HepG2 (cell line): ENCODE measurements at regions not wholly inside any gene's neighbourhood (a gene's known extent, or its start where the extent isn't known, plus 50 kb on each side); places are given as distances from the start of the nearest gene placed in this dataset.

ENCODE experiments used
- ATAC-seq: fragments of 200-7000 bp; cut with Tn5 transposase; 3 replicates; pipeline ENCODE4 v1.9.1; 2020; ENCODE audit warnings: mild to moderate bottlenecking, moderate library complexity
- BruUV-seq: library from RNA; stranded (reverse); fragments of 400-500 nt; replicated peaks from 2 replicates; lab custom pipeline; 2021; lab: Mats Ljungman, UMichigan
- CTCF ChIA-PET: fragments of 300-600 bp; formaldehyde crosslinking; extraction: SDS; loops from one replicate; lab custom pipeline; 2021; ENCODE audit warnings: low total read pairs, inconsistent platforms, low intra/inter-chr PET ratio; lab: Yijun Ruan, JAX
- POLR2A ChIA-PET: fragments of 350-600 bp; sonication (Branson Sonifier 250); formaldehyde crosslinking; loops from one replicate; lab custom pipeline; 2020; ENCODE audit warnings: antibody characterized with exemption, inconsistent platforms; lab: Yijun Ruan, JAX
- DNase-seq: peaks from one replicate; pipeline ENCODE4 v3.0.0-alpha.2; 2015; ENCODE audit warnings: low spot score
- FAIRE-seq: peaks from 3 replicates; lab custom pipeline; 2011; peaks lifted over from hg19 to GRCh38; lab: Jason Lieb, UNC
- H2AFZ ChIP-seq: one replicate; pipeline ENCODE4 v1.6.1; 2011; ENCODE audit warnings: low read length, inconsistent platforms
- H3K27ac ChIP-seq: fragments of 300-600 bp; 3 replicates; pipeline ENCODE4 v1.8.0; 2011; ENCODE audit warnings: mixed run types, mild to moderate bottlenecking, mixed read lengths, low read length, inconsistent platforms; ENCODE audit not compliant: insufficient read depth; ENCODE audit errors: extremely low read length
- H3K27me3 ChIP-seq, 2 experiments: fragments of 200-600 bp in 1 of 2; 2 replicates in 1 of 2; 3 replicates in 1 of 2; pipeline versions ENCODE4 v1.6.0 to v1.8.0; 2011; ENCODE audit warnings: low read length in 2 of 2, mild to moderate bottlenecking in 2 of 2, moderate library complexity in 2 of 2, inconsistent platforms in 1 of 2; ENCODE audit not compliant: insufficient read depth in 2 of 2, control insufficient read depth in 1 of 2
- H3K36me3 ChIP-seq, 2 experiments: fragments of 200-600 bp in 1 of 2; replicated peaks in 1 of 2; 2 replicates in 1 of 2; 3 replicates in 1 of 2; pipeline versions ENCODE4 v1.5.1 to v1.8.0; 2011; ENCODE audit warnings: low read length in 2 of 2, inconsistent platforms in 1 of 2; ENCODE audit not compliant: insufficient read depth in 2 of 2, control insufficient read depth in 1 of 2
- H3K4me1 ChIP-seq: 2 replicates; pipeline ENCODE4 v1.5.1; 2012; ENCODE audit warnings: low read length, inconsistent platforms; ENCODE audit not compliant: insufficient read depth
- H3K4me2 ChIP-seq: 2 replicates; pipeline ENCODE4 v1.6.0; 2011; ENCODE audit warnings: low read depth, low read length, inconsistent platforms
- H3K4me3 ChIP-seq, 3 experiments: fragments of 200-600 bp in 1 of 3; sonication (generic), shearing (Covaris generic) in 1 of 3; replicated peaks in 1 of 3; 2 replicates each; pipeline ENCODE4 v1.5.1; 2011 to 2016; ENCODE audit warnings: low read length in 3 of 3, inconsistent platforms in 2 of 3, low read depth in 2 of 3, mild to moderate bottlenecking in 2 of 3, control low read depth in 1 of 3, mixed read lengths in 1 of 3; ENCODE audit not compliant: insufficient read depth in 1 of 3
- H3K79me2 ChIP-seq: one replicate; pipeline ENCODE4 v1.6.1; 2011; ENCODE audit warnings: low read length, inconsistent platforms; ENCODE audit not compliant: insufficient read depth
- H3K9ac ChIP-seq: 2 replicates; pipeline ENCODE4 v1.6.0; 2011; ENCODE audit warnings: mild to moderate bottlenecking, low read depth, low read length, inconsistent platforms; ENCODE audit not compliant: insufficient read depth
- H3K9me3 ChIP-seq: 2 replicates; pipeline ENCODE4 v1.5.1; 2012; ENCODE audit warnings: mild to moderate bottlenecking, low read length
- H4K20me1 ChIP-seq: 2 replicates; pipeline ENCODE4 v1.6.0; 2011; ENCODE audit warnings: inconsistent platforms, mild to moderate bottlenecking, low read length, moderate library complexity; ENCODE audit not compliant: insufficient read depth
- ARNT ChIP-seq: fragments of 450-650 bp; IDR thresholded peaks from 2 replicates; pipeline ENCODE4 v1.6.1; 2017
- HOXA7 ChIP-seq: sonication (generic); formaldehyde crosslinking; IDR thresholded peaks from 2 replicates; pipeline ENCODE4 v1.8.1; 2022; ENCODE audit warnings: mild to moderate bottlenecking, missing genetic modification reagents, moderate library complexity
- MIER2 ChIP-seq: IDR thresholded peaks from 2 replicates; pipeline ENCODE4 v1.6.1; 2016; ENCODE audit warnings: missing biosample characterization, missing genetic modification reagents
- POLR2AphosphoS2 ChIP-seq: IDR thresholded peaks from 2 replicates; pipeline ENCODE4 v1.6.1; 2011; ENCODE audit warnings: low read depth, low read length, improper control_type of control experiment
- SMAD9 ChIP-seq: sonication (generic); formaldehyde crosslinking; IDR thresholded peaks from 2 replicates; pipeline ENCODE4 v1.5.1; 2020; ENCODE audit warnings: mild to moderate bottlenecking, missing genetic modification reagents
- SOX6 ChIP-seq, 2 experiments: fragments of 450-650 bp in 1 of 2; sonication (generic) in 1 of 2; formaldehyde crosslinking in 1 of 2; IDR thresholded peaks; 2 replicates each; pipeline versions ENCODE4 v1.4.0 to v1.6.1; 2017 to 2020; ENCODE audit warnings: antibody characterized with exemption in 1 of 2, mild to moderate bottlenecking in 1 of 2, missing genetic modification reagents in 1 of 2
- STAT5B ChIP-seq: sonication (generic); formaldehyde crosslinking; IDR thresholded peaks from 2 replicates; pipeline ENCODE4 v1.4.0; 2020; ENCODE audit warnings: missing genetic modification reagents
- ZNF12 ChIP-seq: sonication (generic); formaldehyde crosslinking; IDR thresholded peaks from 2 replicates; pipeline ENCODE4 v1.5.0; 2020; ENCODE audit warnings: missing genetic modification reagents
- ZNF670 ChIP-seq: sonication (generic); formaldehyde crosslinking; IDR thresholded peaks from 2 replicates; pipeline ENCODE4 v1.8.0; 2022; ENCODE audit warnings: mild to moderate bottlenecking, missing genetic modification reagents, borderline replicate concordance
- ZNF850 ChIP-seq: sonication (generic); formaldehyde crosslinking; conservative IDR thresholded peaks from 2 replicates; pipeline ENCODE4 v1.9.0; 2021; ENCODE audit warnings: mild to moderate bottlenecking, missing genetic modification reagents
- ZZZ3 ChIP-seq: sonication (generic); formaldehyde crosslinking; IDR thresholded peaks from 2 replicates; pipeline ENCODE4 v1.4.0; 2020; ENCODE audit warnings: missing genetic modification reagents, mild to moderate bottlenecking, borderline replicate concordance
- in situ Hi-C: cut with HindIII; loops from 2 replicates; pipeline ENCODE4 v1.10.0; 2017; ENCODE audit warnings: low pct_unique_long_range_greater_than_20kb; ENCODE audit not compliant: extremely low pct_ligation_motif_present
- intact Hi-C: fragments of 100-400 bp; cut with micrococcal nuclease; formaldehyde crosslinking; loops from one replicate; pipeline ENCODE4 v1.10.0; 2022; ENCODE audit not compliant: unreplicated experiment
- TF ChIP-seq, protein P1 (sequence below): sonication (generic); formaldehyde crosslinking; conservative IDR thresholded peaks from 2 replicates; pipeline ENCODE4 v1.8.0; 2022; ENCODE audit warnings: low read depth, missing genetic modification reagents
- TF ChIP-seq, protein P2 (sequence below): sonication (generic); formaldehyde crosslinking; IDR thresholded peaks from 2 replicates; pipeline ENCODE4 v1.5.1; 2020; ENCODE audit warnings: missing genetic modification reagents, mild to moderate bottlenecking, borderline replicate concordance
- TF ChIP-seq, protein P3 (sequence below), 2 experiments: fragments of 450-650 bp in 1 of 2; sonication (generic) in 1 of 2; formaldehyde crosslinking in 1 of 2; IDR thresholded peaks; 2 replicates each; pipeline versions ENCODE4 v1.6.1 to v1.8.0; 2016 to 2022; ENCODE audit warnings: antibody characterized with exemption in 1 of 2, mild to moderate bottlenecking in 1 of 2, missing genetic modification reagents in 1 of 2

DNA sequence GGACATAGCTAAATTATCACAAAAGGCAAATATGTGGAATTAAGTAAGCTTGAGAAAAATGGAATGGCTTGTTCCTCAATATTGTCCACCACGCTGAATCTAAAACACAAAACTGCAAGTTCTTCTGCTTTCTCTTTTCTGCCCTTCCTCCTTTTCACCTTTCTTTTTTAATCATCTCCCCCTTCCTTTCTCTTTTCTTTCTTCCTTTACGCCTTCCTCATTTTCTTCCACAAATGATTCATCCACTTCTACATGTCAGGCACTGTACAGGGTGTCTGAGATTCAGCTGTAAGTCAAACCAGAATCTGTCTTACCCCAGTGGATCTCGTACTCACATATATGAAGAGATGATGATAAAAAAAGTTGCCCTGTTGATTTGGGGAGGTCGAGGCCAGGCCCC is 1182.5 kb downstream of the MRPL39 start (continued):
- TF ChIP-seq, protein P1, sequence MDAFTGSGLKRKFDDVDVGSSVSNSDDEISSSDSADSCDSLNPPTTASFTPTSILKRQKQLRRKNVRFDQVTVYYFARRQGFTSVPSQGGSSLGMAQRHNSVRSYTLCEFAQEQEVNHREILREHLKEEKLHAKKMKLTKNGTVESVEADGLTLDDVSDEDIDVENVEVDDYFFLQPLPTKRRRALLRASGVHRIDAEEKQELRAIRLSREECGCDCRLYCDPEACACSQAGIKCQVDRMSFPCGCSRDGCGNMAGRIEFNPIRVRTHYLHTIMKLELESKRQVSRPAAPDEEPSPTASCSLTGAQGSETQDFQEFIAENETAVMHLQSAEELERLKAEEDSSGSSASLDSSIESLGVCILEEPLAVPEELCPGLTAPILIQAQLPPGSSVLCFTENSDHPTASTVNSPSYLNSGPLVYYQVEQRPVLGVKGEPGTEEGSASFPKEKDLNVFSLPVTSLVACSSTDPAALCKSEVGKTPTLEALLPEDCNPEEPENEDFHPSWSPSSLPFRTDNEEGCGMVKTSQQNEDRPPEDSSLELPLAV (CRISPR knock-in tag) = no peak
- no peak for TF ChIP-seq SMAD9

DNA sequence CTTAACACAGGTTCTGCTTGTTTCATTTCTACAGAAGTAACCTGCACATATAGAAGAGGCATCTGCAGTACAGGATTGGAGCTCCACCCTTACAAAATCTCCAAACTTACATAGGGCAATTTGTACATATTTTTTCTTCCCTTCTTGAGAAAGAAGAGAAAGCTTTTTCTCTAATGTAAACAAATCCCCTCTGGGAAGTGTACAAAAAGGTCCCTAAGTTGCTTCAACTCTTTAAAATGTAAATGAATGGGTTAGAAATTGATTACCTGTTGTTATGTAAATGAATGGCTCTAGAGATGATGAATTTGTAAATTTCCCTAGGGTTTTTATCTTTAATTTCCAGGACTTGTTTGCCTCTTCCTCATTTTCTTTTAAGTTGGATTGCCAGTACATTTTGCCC is 1183.7 kb downstream of the MRPL39 start:
- DNase-seq (no peak), ATAC-seq (no peak), FAIRE-seq (no peak)
- Histone ChIP-seq H3K4me3 (no peak overlapping the region), H3K27me3 (no peaks in the 10 kb centered on the region), H3K36me3 (no peaks in the 10 kb centered on the region), H3K4me2 (no peak overlapping the region), H3K4me1 (no peaks in the 10 kb centered on the region), H3K9ac (no peak overlapping the region), H3K27ac (no peak overlapping the region), H3K79me2 (no peaks in the 10 kb centered on the region), H2AFZ (no peak overlapping the region), H3K9me3 (peaks cover 91% of the 10 kb centered on the region), H4K20me1 (no peaks in the 10 kb centered on the region)
- BruUV-seq = no TSS peak
- intact Hi-C loops (no loop called here), in situ Hi-C loops (no loop called here)
- CTCF ChIA-PET = no interaction called here
- POLR2A ChIA-PET = no interaction called here
- no peak for TF ChIP-seq ZNF670 (CRISPR knock-in tag)
- TF ChIP-seq ARNT = no peak
- no peak for TF ChIP-seq POLR2AphosphoS2
- TF ChIP-seq STAT5B (CRISPR knock-in tag) = no peak
- TF ChIP-seq ZNF850 (CRISPR knock-in tag) = no peak
- TF ChIP-seq SOX6 (IDR thresholded peaks at IDR 0.05) = no peak
- TF ChIP-seq SOX6 (CRISPR knock-in tag; IDR thresholded peaks at IDR 0.05) = no peak
- TF ChIP-seq ZZZ3 (CRISPR knock-in tag) = no peak
- TF ChIP-seq, protein P2, sequence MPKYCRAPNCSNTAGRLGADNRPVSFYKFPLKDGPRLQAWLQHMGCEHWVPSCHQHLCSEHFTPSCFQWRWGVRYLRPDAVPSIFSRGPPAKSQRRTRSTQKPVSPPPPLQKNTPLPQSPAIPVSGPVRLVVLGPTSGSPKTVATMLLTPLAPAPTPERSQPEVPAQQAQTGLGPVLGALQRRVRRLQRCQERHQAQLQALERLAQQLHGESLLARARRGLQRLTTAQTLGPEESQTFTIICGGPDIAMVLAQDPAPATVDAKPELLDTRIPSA (CRISPR knock-in tag) = no peak
- TF ChIP-seq ZNF12 (CRISPR knock-in tag) = no peak
- TF ChIP-seq HOXA7 (CRISPR knock-in tag) = no peak
- TF ChIP-seq, protein P3, sequence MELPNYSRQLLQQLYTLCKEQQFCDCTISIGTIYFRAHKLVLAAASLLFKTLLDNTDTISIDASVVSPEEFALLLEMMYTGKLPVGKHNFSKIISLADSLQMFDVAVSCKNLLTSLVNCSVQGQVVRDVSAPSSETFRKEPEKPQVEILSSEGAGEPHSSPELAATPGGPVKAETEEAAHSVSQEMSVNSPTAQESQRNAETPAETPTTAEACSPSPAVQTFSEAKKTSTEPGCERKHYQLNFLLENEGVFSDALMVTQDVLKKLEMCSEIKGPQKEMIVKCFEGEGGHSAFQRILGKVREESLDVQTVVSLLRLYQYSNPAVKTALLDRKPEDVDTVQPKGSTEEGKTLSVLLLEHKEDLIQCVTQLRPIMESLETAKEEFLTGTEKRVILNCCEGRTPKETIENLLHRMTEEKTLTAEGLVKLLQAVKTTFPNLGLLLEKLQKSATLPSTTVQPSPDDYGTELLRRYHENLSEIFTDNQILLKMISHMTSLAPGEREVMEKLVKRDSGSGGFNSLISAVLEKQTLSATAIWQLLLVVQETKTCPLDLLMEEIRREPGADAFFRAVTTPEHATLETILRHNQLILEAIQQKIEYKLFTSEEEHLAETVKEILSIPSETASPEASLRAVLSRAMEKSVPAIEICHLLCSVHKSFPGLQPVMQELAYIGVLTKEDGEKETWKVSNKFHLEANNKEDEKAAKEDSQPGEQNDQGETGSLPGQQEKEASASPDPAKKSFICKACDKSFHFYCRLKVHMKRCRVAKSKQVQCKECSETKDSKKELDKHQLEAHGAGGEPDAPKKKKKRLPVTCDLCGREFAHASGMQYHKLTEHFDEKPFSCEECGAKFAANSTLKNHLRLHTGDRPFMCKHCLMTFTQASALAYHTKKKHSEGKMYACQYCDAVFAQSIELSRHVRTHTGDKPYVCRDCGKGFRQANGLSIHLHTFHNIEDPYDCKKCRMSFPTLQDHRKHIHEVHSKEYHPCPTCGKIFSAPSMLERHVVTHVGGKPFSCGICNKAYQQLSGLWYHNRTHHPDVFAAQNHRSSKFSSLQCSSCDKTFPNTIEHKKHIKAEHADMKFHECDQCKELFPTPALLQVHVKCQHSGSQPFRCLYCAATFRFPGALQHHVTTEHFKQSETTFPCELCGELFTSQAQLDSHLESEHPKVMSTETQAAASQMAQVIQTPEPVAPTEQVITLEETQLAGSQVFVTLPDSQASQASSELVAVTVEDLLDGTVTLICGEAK (IDR thresholded peaks at IDR 0.05) = no peak
- TF ChIP-seq, protein P3 (CRISPR knock-in tag; IDR thresholded peaks at IDR 0.05) = no peak
- TF ChIP-seq MIER2 = no peak
